ENCODE measurements at regions not wholly inside any gene's neighbourhood (a gene's known extent, or its start where the extent isn't known, plus 50 kb on each side); places are given as distances from the start of the nearest gene placed in this dataset.
"Not testable (repeated sequence)": the region's sequence is repeated elsewhere in the genome, so short reads cannot be mapped to it uniquely, and the experiment has no call there.

DNA sequence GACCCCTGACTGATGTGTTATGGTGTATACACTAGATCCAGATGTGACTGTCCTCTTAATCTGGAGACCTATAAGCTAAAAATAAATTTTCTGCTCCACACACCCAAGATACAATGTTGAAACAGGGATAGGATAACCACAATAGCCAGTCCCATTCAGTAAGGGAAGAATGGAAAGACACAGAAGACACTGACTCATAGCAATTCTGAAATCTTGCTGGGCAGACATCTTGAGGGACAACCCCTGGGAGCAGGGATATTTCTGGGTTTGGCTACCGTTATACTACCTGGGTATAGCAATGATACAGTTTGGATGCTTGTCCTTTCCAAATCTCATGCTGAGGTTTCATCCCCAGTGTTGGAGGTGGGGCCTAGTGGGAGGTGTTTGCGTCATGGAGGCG lies 93.9 kb downstream of the BUD13 start:
- H3K9me3 Mint-ChIP-seq = peaks cover 22% of the 10 kb centered on the region
- H3K4me1 Mint-ChIP-seq = no peaks in the 10 kb centered on the region
- Histone ChIP-seq H3K9ac (ENCODE audit: extremely low read depth, low read length, poor library complexity, severe bottlenecking) (no peak overlapping the region), H3K36me3 (ENCODE audit: control insufficient read depth, insufficient read depth, low read length) (no peaks in the 10 kb centered on the region), H3K27me3 (ENCODE audit: control insufficient read depth, insufficient read depth, low read length, poor library complexity, severe bottlenecking) (no peaks in the 10 kb centered on the region), H3K9me3 (ENCODE audit: control insufficient read depth, low read length) (peaks cover 13% of the 10 kb centered on the region), H3K27ac (ENCODE audit: low read depth, low read length) (no peak overlapping the region), H3K4me1 (ENCODE audit: control insufficient read depth, insufficient read depth, low read length) (no peaks in the 10 kb centered on the region), H3K4me3 (ENCODE audit: low read length) (no peak overlapping the region)
- no peak overlapping the region for H3K27ac Mint-ChIP-seq
- 89 to 100% methylated on average over 2 to 3 of the region's 3 CpGs for WGBS, 2 experiments (ENCODE audit: insufficient coverage in 1 of 2, insufficient read length in 1 of 2)
- TF ChIP-seq, protein P1, sequence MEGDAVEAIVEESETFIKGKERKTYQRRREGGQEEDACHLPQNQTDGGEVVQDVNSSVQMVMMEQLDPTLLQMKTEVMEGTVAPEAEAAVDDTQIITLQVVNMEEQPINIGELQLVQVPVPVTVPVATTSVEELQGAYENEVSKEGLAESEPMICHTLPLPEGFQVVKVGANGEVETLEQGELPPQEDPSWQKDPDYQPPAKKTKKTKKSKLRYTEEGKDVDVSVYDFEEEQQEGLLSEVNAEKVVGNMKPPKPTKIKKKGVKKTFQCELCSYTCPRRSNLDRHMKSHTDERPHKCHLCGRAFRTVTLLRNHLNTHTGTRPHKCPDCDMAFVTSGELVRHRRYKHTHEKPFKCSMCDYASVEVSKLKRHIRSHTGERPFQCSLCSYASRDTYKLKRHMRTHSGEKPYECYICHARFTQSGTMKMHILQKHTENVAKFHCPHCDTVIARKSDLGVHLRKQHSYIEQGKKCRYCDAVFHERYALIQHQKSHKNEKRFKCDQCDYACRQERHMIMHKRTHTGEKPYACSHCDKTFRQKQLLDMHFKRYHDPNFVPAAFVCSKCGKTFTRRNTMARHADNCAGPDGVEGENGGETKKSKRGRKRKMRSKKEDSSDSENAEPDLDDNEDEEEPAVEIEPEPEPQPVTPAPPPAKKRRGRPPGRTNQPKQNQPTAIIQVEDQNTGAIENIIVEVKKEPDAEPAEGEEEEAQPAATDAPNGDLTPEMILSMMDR (conservative IDR thresholded peaks at IDR 0.05) = no peak
- no peak overlapping the region for H3K4me3 Mint-ChIP-seq
- DNase-seq = no peak
- no peaks in the 10 kb centered on the region for H3K36me3 Mint-ChIP-seq (ENCODE audit: low read depth)
- peaks cover 3% of the 10 kb centered on the region for H3K27me3 Mint-ChIP-seq (ENCODE audit: insufficient read depth)

DNA sequence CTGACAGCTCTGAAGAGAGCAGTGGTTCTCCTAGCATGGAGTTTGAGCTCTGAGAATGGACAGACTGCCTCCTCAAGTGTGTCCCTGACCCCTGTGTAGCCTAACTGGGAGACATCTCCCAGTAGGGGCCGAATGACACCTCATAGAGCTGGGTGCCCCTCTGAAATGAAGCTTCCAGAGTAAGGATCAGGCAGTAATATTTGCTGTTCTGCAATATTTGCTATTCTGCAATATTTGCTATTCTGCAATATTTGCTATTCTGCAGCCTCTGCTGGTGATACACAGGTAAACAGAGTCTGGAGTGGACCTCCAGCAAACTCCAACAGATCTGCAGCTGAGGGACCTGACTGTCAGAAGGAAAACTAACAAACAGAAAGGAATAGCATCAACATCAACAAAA lies 105.5 kb downstream of the BUD13 start:
- not testable (repeated sequence) for H3K4me3 Mint-ChIP-seq; H3K4me3 ChIP-seq (ENCODE audit: low read length); H3K4me1 ChIP-seq (ENCODE audit: control insufficient read depth, insufficient read depth, low read length); H3K27me3 ChIP-seq (ENCODE audit: control insufficient read depth, insufficient read depth, low read length, poor library complexity, severe bottlenecking); H3K27ac ChIP-seq (ENCODE audit: low read depth, low read length); H3K36me3 ChIP-seq (ENCODE audit: control insufficient read depth, insufficient read depth, low read length); H3K9ac ChIP-seq (ENCODE audit: extremely low read depth, low read length, poor library complexity, severe bottlenecking); H3K36me3 Mint-ChIP-seq (ENCODE audit: low read depth); H3K27ac Mint-ChIP-seq; H3K4me1 Mint-ChIP-seq; DNase-seq
- 83 to 91% methylated on average over 1 of the region's 1 CpG for WGBS, 2 experiments (ENCODE audit: insufficient coverage in 1 of 2, insufficient read length in 1 of 2)
- H3K27me3 Mint-ChIP-seq (ENCODE audit: insufficient read depth) = peaks cover 60% of the 10 kb centered on the region
- H3K9me3 ChIP-seq (ENCODE audit: control insufficient read depth, low read length) = peaks cover 17% of the 10 kb centered on the region
- H3K9me3 Mint-ChIP-seq = peaks cover 20% of the 10 kb centered on the region

DNA sequence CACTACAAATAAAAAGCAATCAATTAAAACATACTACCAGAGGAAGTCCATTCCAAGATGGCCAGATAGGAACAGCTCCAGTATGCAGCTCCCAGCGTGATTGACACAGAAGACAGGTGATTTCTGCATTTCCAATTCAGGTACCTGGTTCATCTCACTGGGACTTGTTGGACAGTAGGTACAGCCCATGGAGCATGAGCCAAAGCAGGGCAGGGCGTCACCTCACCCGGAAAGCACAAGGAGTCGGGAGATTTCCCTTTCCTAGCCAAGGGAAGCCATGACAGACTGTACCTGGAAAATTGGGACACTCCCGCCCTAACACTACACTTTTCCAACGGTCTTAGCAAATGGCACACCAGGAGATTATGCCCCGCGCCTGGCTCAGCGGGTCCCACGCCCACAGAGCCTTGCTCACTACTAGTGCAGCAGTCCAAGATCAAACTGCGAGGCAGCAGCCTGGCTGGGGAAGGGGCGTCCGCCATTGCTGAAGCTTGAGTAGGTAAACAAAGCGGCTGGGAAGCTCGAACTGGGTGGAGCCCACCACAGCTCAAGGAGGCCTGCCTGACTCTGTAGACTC lies 106.0 kb downstream of the BUD13 start:
- H3K9ac ChIP-seq (ENCODE audit: extremely low read depth, low read length, poor library complexity, severe bottlenecking); H3K4me3 ChIP-seq (ENCODE audit: low read length); DNase-seq; H3K36me3 ChIP-seq (ENCODE audit: control insufficient read depth, insufficient read depth, low read length); H3K27me3 ChIP-seq (ENCODE audit: control insufficient read depth, insufficient read depth, low read length, poor library complexity, severe bottlenecking); H3K27ac Mint-ChIP-seq; H3K4me3 Mint-ChIP-seq; H3K4me1 ChIP-seq (ENCODE audit: control insufficient read depth, insufficient read depth, low read length); H3K27ac ChIP-seq (ENCODE audit: low read depth, low read length); H3K36me3 Mint-ChIP-seq (ENCODE audit: low read depth): not testable (repeated sequence)
- WGBS, 2 experiments (ENCODE audit: insufficient coverage in 1 of 2, insufficient read length in 1 of 2) = 88 to 90% methylated on average over 14 to 15 of the region's 15 CpGs
- Mint-ChIP-seq H3K9me3 (peaks cover 16% of the 10 kb centered on the region), H3K4me1 (peaks cover 13% of the 10 kb centered on the region), H3K27me3 (ENCODE audit: insufficient read depth) (peaks cover 63% of the 10 kb centered on the region)
- peaks cover 17% of the 10 kb centered on the region for H3K9me3 ChIP-seq (ENCODE audit: control insufficient read depth, low read length)

DNA sequence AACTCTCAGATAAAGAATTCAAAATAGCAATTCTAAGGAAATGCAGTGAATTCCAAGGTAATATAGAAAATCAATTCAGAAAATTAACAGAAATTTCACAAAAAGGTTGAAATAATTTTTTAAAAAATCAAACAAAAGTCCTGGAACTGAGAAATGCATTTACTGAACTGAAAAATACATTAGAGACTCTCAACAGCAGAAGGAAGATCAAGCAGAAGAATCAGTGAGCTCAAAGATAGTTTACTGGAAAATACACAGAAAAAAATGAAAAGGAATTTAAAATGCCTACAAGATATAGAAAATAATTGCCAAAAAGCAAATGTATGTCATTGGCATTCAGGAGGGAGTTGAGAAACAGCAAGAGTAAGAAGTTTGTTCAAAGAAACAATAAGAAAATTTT lies 107.3 kb downstream of the BUD13 start:
- no peaks in the 10 kb centered on the region for H3K36me3 Mint-ChIP-seq (ENCODE audit: low read depth)
- Histone ChIP-seq H3K4me1 (ENCODE audit: control insufficient read depth, insufficient read depth, low read length) (no peaks in the 10 kb centered on the region), H3K36me3 (ENCODE audit: control insufficient read depth, insufficient read depth, low read length) (no peaks in the 10 kb centered on the region), H3K9me3 (ENCODE audit: control insufficient read depth, low read length) (peaks cover 17% of the 10 kb centered on the region), H3K4me3 (ENCODE audit: low read length) (no peak overlapping the region), H3K27ac (ENCODE audit: low read depth, low read length) (no peak overlapping the region), H3K9ac (ENCODE audit: extremely low read depth, low read length, poor library complexity, severe bottlenecking) (no peak overlapping the region), H3K27me3 (ENCODE audit: control insufficient read depth, insufficient read depth, low read length, poor library complexity, severe bottlenecking) (no peaks in the 10 kb centered on the region)
- H3K9me3 Mint-ChIP-seq = peaks cover 14% of the 10 kb centered on the region
- H3K4me1 Mint-ChIP-seq = peaks cover 16% of the 10 kb centered on the region
- no peak for DNase-seq
- TF ChIP-seq, protein P1 (conservative IDR thresholded peaks at IDR 0.05) = no peak
- H3K27ac Mint-ChIP-seq = no peak overlapping the region
- peaks cover 64% of the 10 kb centered on the region for H3K27me3 Mint-ChIP-seq (ENCODE audit: insufficient read depth)
- no peak overlapping the region for H3K4me3 Mint-ChIP-seq

Data from endodermal cell (in vitro differentiated cells).